Mucosa of rectum (tissue), 2 donors: ENCODE measurements at regions not wholly inside any gene's neighbourhood (a gene's known extent, or its start where the extent isn't known, plus 50 kb on each side); places are given as distances from the start of the nearest gene placed in this dataset.
"Not testable (repeated sequence)": the region's sequence is repeated elsewhere in the genome, so short reads cannot be mapped to it uniquely, and the experiment has no call there.

Experiments
- H3K27ac ChIP-seq, 2 donors: one replicate each; pipeline ENCODE4 v1.7.0; 2013; ENCODE audit warnings: inconsistent platforms in 2 of 2, low read depth in 2 of 2, low read length in 2 of 2
- H3K27me3 ChIP-seq, 2 donors: one replicate each; pipeline ENCODE4 v1.7.0; 2013; ENCODE audit warnings: low read length in 2 of 2; ENCODE audit not compliant: control insufficient read depth in 2 of 2, insufficient read depth in 2 of 2
- H3K36me3 ChIP-seq, 2 donors: one replicate each; pipeline ENCODE4 v1.7.0; 2013; ENCODE audit warnings: low read length in 2 of 2; ENCODE audit not compliant: control insufficient read depth in 2 of 2, insufficient read depth in 2 of 2
- H3K4me1 ChIP-seq, 2 donors: one replicate each; pipeline ENCODE4 v1.7.0; 2013; ENCODE audit warnings: low read length in 2 of 2, mild to moderate bottlenecking in 1 of 2; ENCODE audit not compliant: control insufficient read depth in 2 of 2, insufficient read depth in 2 of 2
- H3K4me3 ChIP-seq, 2 donors: one replicate each; pipeline ENCODE4 v1.7.0; 2013; ENCODE audit warnings: low read length in 2 of 2
- H3K9ac ChIP-seq, 2 donors: one replicate each; pipeline ENCODE4 v1.7.0; 2013; ENCODE audit warnings: low read length in 2 of 2, low read depth in 1 of 2, mild to moderate bottlenecking in 1 of 2
- H3K9me3 ChIP-seq, 2 donors: one replicate each; pipeline ENCODE4 v1.7.0; 2013; ENCODE audit warnings: low read length in 2 of 2; ENCODE audit not compliant: control insufficient read depth in 2 of 2
- donor health status: healthy.
- donor health status: Normal muscosa, but diverticular disease.

DNA sequence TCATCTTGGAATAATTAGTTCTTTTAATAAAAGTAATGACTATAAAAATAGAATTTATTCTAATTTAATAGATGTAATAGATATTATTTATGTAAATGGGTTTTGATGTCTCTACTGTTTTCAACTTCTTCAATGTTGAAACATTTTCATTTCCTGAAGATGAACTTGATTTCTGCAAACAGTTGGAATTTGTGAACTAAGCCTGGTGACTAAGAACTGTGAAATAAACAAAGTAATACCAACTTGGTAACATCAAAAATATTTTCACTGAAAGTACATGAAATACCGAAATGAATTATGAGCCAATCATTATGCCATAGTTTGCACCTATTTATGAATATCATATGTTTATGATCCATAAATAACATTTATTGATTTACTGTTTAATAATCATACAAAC lies 143.8 kb upstream of the FGF10 start:
- H3K27me3 ChIP-seq = no peaks in the 10 kb centered on the region
- no peaks in the 10 kb centered on the region for H3K4me1 ChIP-seq
- no peak overlapping the region for H3K27ac ChIP-seq
- no peak overlapping the region for H3K9ac ChIP-seq
- H3K4me3 ChIP-seq = no peak overlapping the region
- no peaks in the 10 kb centered on the region for H3K36me3 ChIP-seq
- H3K9me3 ChIP-seq = peaks cover 0 to 2% of the 10 kb centered on the region in 2 donors

DNA sequence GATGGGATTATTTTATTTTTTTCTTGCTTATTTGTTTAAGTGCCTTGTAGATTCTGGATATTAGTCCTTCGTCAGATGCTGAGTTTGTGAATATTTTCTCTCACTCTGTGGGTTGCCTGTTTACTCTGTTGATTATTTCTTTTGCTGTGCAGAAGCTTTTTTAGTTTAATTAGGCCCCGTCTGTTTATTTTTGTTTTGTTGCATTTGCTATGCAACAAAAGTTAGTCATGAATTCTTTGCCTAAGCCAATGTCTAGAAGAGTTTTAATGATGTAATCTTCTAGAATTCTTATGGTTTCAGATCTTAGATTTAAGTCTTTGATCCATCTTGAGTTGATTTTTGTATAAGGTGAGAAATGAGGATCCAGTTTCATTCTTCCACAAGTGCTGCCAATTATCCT lies 142.5 kb upstream of the FGF10 start:
- not testable (repeated sequence) for H3K4me1 ChIP-seq, H3K36me3 ChIP-seq, H3K27me3 ChIP-seq, H3K9ac ChIP-seq, H3K4me3 ChIP-seq, H3K27ac ChIP-seq, H3K9me3 ChIP-seq

DNA sequence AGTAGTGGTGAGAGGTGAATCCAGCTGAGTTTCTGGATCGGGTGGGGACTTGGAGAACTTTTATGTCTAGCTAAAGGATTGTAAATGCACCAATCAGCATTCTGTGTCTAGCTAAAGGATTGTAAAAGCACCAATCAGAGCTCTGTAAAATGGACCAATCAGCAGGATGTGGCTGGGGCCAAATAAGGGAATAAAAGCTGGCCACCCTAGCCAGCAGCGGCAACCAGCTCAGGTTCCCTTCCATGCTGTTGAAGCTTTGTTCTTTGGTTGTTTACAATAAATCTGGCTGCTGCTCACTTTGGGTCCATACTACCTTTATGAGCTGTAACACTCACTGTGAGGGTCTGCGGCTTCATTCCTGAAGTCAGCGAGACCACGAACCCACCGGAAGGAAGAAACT lies 141.6 kb upstream of the FGF10 start:
- not testable (repeated sequence) for H3K27ac ChIP-seq, H3K36me3 ChIP-seq, H3K4me3 ChIP-seq, H3K27me3 ChIP-seq, H3K9me3 ChIP-seq, H3K4me1 ChIP-seq, H3K9ac ChIP-seq

DNA sequence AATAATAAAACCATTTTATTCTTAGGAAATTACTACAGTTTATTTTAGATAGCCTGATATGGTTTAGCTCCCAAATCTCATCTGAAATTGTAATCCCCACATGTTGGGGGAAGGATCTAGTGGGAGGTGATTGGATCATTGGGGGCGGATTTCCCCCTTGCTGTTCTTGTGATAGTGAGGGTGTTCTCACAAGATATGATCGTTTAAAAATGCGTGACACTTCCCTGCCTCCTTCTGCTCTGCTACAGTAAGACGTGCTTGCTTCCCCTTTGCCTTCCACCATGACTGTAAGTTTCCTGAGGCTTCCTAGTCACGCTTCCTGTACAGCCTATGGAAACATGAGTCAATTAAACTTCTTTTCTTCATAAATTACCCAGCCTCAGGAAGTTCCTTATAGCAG lies 122.4 kb upstream of the FGF10 start:
- H3K36me3 ChIP-seq = no peaks in the 10 kb centered on the region
- H3K27me3 ChIP-seq = no peaks in the 10 kb centered on the region
- no peaks in the 10 kb centered on the region for H3K9me3 ChIP-seq
- no peak overlapping the region for H3K9ac ChIP-seq
- no peak overlapping the region for H3K27ac ChIP-seq
- no peak overlapping the region for H3K4me3 ChIP-seq
- no peaks in the 10 kb centered on the region for H3K4me1 ChIP-seq

DNA sequence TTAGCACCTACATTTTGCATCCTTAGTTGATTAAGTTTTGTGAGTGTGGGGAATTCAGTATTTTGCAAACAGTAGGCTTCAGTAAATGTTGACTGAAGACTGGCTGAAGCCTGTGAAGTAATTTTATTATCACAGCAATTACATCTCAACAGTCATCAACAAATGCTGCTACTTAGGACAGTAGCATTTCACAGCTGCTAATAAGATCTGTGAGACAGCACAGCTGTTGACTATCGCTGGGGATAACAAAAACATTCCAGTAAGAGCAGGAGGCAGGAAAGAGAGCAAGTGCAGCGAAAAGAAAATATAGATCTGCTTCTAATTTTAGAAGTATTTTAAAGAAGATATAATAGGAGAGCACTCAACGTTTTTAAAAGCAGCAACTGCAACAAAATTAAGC lies 117.3 kb upstream of the FGF10 start:
- no peak overlapping the region for H3K4me3 ChIP-seq
- no peak overlapping the region for H3K27ac ChIP-seq
- no peaks in the 10 kb centered on the region for H3K27me3 ChIP-seq
- no peaks in the 10 kb centered on the region for H3K36me3 ChIP-seq
- H3K4me1 ChIP-seq = no peaks in the 10 kb centered on the region
- H3K9me3 ChIP-seq = peaks cover 0 to 3% of the 10 kb centered on the region in 2 donors
- H3K9ac ChIP-seq = no peak overlapping the region

DNA sequence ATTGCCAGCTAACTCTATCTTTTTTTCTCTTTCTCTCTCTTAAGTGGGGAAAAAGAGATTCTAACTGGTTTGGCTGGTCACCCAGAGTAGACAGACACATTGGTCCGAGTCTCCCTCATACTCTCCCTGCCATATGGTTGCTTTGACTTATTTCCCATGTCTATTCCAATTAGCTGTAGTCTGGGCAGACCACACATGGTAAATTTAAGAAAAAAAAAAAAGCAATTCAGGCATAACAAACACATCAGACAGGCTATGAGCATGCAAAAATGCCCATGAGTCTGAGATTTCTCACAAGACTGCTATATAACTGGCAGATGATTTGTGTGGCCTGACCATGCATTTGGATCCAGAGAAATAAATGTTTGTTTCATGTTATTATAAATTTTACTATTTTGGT lies 110.2 kb upstream of the FGF10 start:
- Histone ChIP-seq H3K9ac (no peak overlapping the region), H3K27ac (no peak overlapping the region), H3K36me3 (no peaks in the 10 kb centered on the region), H3K4me3 (no peak overlapping the region), H3K4me1 (no peaks in the 10 kb centered on the region), H3K27me3 (no peaks in the 10 kb centered on the region), H3K9me3 (no peaks in the 10 kb centered on the region)

DNA sequence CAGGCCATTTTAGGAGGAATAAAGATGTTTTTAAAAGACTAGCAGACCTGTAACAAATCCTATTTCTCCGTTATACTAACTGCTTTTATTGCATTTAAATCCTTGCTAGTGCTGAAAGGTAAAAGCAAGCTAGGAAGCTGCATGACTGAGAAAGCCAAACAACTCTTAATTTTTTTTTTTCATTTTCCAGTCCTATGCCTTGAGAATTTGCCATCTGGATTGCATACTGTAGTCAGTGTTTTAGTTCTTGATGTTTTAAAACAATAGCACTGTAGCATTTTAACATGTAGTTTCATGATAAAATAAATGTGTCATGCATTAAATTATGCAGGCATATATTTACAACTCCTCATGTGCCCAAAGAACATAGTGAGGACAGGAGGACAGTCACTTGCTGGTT lies 108.4 kb upstream of the FGF10 start:
- Histone ChIP-seq H3K27ac (no peak overlapping the region), H3K9me3 (no peaks in the 10 kb centered on the region), H3K9ac (no peak overlapping the region), H3K4me1 (no peaks in the 10 kb centered on the region), H3K27me3 (no peaks in the 10 kb centered on the region), H3K4me3 (no peak overlapping the region), H3K36me3 (no peaks in the 10 kb centered on the region)

DNA sequence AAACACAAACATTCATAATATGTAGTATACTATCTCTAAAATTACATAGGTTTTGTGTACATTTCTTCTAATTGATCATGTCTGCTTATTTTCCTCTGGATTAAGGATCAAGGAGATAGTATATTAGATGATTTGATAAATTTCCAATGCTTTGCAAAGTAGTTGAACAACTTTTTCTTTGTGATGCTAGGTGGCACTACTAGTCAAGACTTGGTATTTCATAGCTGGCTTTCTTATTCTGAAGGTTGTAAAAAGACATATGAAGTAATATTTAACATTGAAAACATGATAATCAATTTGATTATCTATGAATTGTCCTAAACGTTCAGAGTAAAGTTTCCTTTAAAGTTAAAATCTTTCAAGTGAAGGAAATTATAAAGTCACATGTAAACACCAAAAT lies 106.1 kb upstream of the FGF10 start:
- no peaks in the 10 kb centered on the region for H3K36me3 ChIP-seq
- no peaks in the 10 kb centered on the region for H3K4me1 ChIP-seq
- H3K27ac ChIP-seq = no peak overlapping the region
- H3K9ac ChIP-seq = no peak overlapping the region
- H3K9me3 ChIP-seq = peaks cover 0 to 4% of the 10 kb centered on the region in 2 donors
- H3K4me3 ChIP-seq = no peak overlapping the region
- H3K27me3 ChIP-seq = no peaks in the 10 kb centered on the region

DNA sequence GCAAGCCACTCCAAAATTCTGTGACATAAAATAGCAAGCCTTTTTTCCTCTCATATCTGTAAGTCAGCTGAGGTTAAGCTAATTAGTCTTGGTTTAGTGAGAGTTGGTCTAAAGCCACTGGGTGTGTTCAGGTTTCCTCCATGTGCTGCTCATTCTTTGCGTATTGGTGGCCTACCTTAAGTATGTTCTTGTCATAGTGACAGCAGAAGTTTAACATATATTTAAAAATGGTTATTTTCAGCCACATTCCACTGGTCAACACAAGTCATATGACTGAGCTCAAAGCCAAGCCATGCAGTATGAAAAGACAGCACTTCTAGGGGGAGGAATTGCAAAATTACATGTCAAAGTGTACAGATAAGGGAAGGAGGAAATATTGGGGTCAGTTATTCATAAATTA lies 100.5 kb upstream of the FGF10 start:
- H3K4me3 ChIP-seq = no peak overlapping the region
- no peaks in the 10 kb centered on the region for H3K4me1 ChIP-seq
- H3K36me3 ChIP-seq = no peaks in the 10 kb centered on the region
- no peaks in the 10 kb centered on the region for H3K27me3 ChIP-seq
- H3K9ac ChIP-seq = no peak overlapping the region
- peaks cover 0 to 4% of the 10 kb centered on the region in 2 donors for H3K9me3 ChIP-seq
- no peak overlapping the region for H3K27ac ChIP-seq

DNA sequence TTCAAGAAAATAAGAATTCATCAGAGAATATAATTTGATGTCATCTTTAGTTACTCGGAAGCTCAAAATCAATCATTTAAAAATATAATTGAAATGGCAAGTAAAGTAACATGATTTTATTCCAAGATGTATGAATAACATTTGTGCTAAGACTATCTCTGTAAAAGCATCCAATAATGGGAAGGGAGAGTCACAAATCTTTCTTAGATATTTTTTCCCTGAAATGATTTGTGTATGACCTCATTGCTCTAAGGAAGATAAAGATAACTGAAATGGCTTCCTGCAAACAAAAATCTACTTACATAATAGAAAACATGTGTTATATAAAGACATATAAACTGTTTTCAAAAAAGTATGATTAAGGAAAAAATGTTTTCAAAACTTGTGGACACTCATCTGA lies 97.4 kb upstream of the FGF10 start:
- Histone ChIP-seq H3K36me3 (no peaks in the 10 kb centered on the region), H3K9me3 (peaks cover 0 to 5% of the 10 kb centered on the region in 2 donors), H3K4me1 (no peaks in the 10 kb centered on the region), H3K27ac (no peak overlapping the region), H3K27me3 (no peaks in the 10 kb centered on the region), H3K4me3 (no peak overlapping the region), H3K9ac (no peak overlapping the region)

DNA sequence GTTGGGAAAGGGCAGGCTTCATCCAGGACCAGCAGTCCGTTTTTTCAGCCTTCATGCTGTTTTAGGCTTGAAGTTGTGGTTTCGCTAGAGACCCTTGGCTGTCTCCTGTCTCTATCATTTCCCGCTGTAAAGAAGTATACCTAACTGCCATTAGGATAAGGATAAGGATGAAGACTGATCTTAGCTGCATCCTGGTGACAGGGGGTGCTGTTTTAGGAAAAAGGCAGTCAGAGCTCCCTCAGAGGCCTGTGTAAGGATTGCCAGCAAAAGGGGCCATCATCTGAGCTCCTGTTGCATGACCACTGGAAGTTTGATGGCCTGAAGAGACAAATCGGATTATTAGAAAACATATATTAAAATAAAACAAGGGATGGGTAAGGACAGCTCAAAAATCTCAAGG lies 64.8 kb upstream of the FGF10 start:
- Histone ChIP-seq H3K9me3 (no peaks in the 10 kb centered on the region), H3K9ac (no peak overlapping the region)

More for the DNA sequence above, 64.8 kb upstream of the FGF10 start:
- H3K4me3 ChIP-seq = no peak overlapping the region
- no peaks in the 10 kb centered on the region for H3K4me1 ChIP-seq
- no peaks in the 10 kb centered on the region for H3K36me3 ChIP-seq
- H3K27ac ChIP-seq = no peak overlapping the region
- H3K27me3 ChIP-seq = no peaks in the 10 kb centered on the region
